ENCODE measurements at regions not wholly inside any gene's neighbourhood (a gene's known extent, or its start where the extent isn't known, plus 50 kb on each side); places are given as distances from the start of the nearest gene placed in this dataset.

- no peak for TF ChIP-seq CHD7 (IDR thresholded peaks at IDR 0.05; ENCODE audit: insufficient replicate concordance, low read length)
- no peak for TF ChIP-seq EGR1 (IDR thresholded peaks at IDR 0.05; ENCODE audit: borderline replicate concordance, low read depth, low read length)
- TF ChIP-seq, protein P1, sequence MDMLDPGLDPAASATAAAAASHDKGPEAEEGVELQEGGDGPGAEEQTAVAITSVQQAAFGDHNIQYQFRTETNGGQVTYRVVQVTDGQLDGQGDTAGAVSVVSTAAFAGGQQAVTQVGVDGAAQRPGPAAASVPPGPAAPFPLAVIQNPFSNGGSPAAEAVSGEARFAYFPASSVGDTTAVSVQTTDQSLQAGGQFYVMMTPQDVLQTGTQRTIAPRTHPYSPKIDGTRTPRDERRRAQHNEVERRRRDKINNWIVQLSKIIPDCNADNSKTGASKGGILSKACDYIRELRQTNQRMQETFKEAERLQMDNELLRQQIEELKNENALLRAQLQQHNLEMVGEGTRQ (IDR thresholded peaks at IDR 0.05; ENCODE audit: low read length), result no peak
- TF ChIP-seq CHD2 (IDR thresholded peaks at IDR 0.05; ENCODE audit: low read length), result no peak
Measured at GRCh38 chr14:58712357-58712756, 74.6 kb downstream of the DACT1 start (continued).
